CD4-positive, alpha-beta T cell treated with Interferon alpha-2 for 1 hour (primary cell): ENCODE measurements at regions not wholly inside any gene's neighbourhood (a gene's known extent, or its start where the extent isn't known, plus 50 kb on each side); places are given as distances from the start of the nearest gene placed in this dataset.

Experiments
- DNase-seq, 2 donors: peaks; one replicate each; pipeline ENCODE4 v3.0.0-alpha.2; 2020 to 2022

- no peak for DNase-seq
These were observed 393.2 kb upstream of the GALNT5 start for GRCh38 chr2:156864325-156864724.

- no peak for DNase-seq
These were observed 392.8 kb upstream of the GALNT5 start for GRCh38 chr2:156864753-156865152.

GRCh38 chr2:156867201-156867600 lies 390.3 kb upstream of the GALNT5 start:
- no peak for DNase-seq

- DNase-seq: no peak
These were observed 382.8 kb upstream of the GALNT5 start for GRCh38 chr2:156874707-156875106.

- no peak for DNase-seq
These were observed 373.7 kb upstream of the GALNT5 start for GRCh38 chr2:156883804-156884203.

- DNase-seq: no peak
These were observed 373.3 kb upstream of the GALNT5 start for GRCh38 chr2:156884216-156884615.

- DNase-seq: no peak
These were observed 366.9 kb upstream of the GALNT5 start for GRCh38 chr2:156890529-156891148.

GRCh38 chr2:156891609-156892008 lies 365.9 kb upstream of the GALNT5 start:
- no peak for DNase-seq

- DNase-seq: peak in 1 of 2 donors; percentile 29
These were observed 364.8 kb upstream of the GALNT5 start for GRCh38 chr2:156892467-156893281.

- DNase-seq: no peak
These were observed 361.2 kb upstream of the GALNT5 start for GRCh38 chr2:156896294-156896693.

GRCh38 chr2:156897548-156897947 lies 360.0 kb upstream of the GALNT5 start:
- DNase-seq: no peak

GRCh38 chr2:156901373-156902031 lies 356.0 kb upstream of the GALNT5 start:
- no peak for DNase-seq

- DNase-seq: no peak
These were observed 354.2 kb upstream of the GALNT5 start for GRCh38 chr2:156903335-156903734.

GRCh38 chr2:156907806-156908205 lies 349.7 kb upstream of the GALNT5 start:
- DNase-seq: no peak

- DNase-seq: no peak
These were observed 348.7 kb upstream of the GALNT5 start for GRCh38 chr2:156908825-156909224.

- DNase-seq: no peak
These were observed 347.5 kb upstream of the GALNT5 start for GRCh38 chr2:156909983-156910382.

- no peak for DNase-seq
These were observed 342.2 kb upstream of the GALNT5 start for GRCh38 chr2:156915332-156915731.

- DNase-seq: no peak
These were observed 339.1 kb upstream of the GALNT5 start for GRCh38 chr2:156918410-156918809.

GRCh38 chr2:156930423-156930822 lies 327.1 kb upstream of the GALNT5 start:
- DNase-seq: no peak

GRCh38 chr2:156933645-156934225 lies 323.8 kb upstream of the GALNT5 start:
- no peak for DNase-seq

GRCh38 chr2:156935616-156936015 lies 321.9 kb upstream of the GALNT5 start:
- no peak for DNase-seq

- no peak for DNase-seq
These were observed 320.1 kb upstream of the GALNT5 start for GRCh38 chr2:156937430-156937829.

- DNase-seq: no peak
These were observed 312.6 kb upstream of the GALNT5 start for GRCh38 chr2:156944871-156945270.

GRCh38 chr2:156947261-156947660 lies 310.2 kb upstream of the GALNT5 start:
- DNase-seq: no peak
